HK-2 (cell line): ENCODE measurements at regions not wholly inside any gene's neighbourhood (a gene's known extent, or its start where the extent isn't known, plus 50 kb on each side); places are given as distances from the start of the nearest gene placed in this dataset.
A peak's percentile ranks its signal among the peaks of the same experiment; 100 is the strongest.
"Not testable (repeated sequence)": the region's sequence is repeated elsewhere in the genome, so short reads cannot be mapped to it uniquely, and the experiment has no call there.

ENCODE experiments used
- DNase-seq: peaks from one replicate; pipeline ENCODE4 v3.0.0-alpha.2; 2018; ENCODE audit not compliant: unreplicated experiment

DNA sequence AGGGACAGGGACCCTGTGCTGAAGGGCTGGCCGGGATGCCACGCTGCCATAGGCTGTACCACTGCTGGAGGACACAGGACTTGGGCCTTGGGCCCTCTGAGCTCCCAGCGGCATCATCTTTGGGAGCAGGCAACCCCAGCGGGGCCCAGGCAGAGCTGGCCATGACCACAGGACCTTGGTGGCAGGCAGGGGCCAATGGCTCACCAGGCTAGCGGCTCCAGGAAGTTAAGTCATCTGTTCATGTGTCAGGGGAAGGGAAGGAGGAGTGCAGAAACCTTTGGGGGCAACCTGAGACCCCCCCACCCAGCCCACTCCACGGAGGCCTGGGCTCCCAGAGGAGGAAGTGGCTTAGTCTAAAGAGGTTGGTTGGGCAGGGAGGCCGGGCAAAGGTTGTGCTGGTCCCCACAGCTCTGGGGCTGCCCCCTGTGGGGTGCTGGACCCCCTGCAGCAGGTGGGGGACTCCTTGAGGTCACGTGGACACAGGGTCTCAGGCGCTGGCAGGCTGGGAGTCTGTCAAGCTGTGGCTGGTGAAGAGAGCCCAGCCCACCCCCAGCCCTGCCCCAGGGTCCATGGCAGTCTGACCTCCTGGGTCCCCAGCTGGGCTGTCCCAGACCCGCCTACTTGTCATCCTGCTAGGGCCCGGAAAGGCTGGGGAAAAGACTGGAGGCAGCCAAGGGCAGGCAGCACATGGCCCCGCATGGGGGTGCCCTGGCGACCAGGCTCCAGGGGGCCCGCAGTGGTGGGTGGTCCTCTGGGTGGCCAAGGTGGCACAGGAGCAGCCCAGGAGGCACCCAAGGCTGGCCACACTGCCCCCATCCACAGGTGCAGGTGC, 184.3 kb downstream of the IGLL1 start:
- DNase-seq: no peak

DNA sequence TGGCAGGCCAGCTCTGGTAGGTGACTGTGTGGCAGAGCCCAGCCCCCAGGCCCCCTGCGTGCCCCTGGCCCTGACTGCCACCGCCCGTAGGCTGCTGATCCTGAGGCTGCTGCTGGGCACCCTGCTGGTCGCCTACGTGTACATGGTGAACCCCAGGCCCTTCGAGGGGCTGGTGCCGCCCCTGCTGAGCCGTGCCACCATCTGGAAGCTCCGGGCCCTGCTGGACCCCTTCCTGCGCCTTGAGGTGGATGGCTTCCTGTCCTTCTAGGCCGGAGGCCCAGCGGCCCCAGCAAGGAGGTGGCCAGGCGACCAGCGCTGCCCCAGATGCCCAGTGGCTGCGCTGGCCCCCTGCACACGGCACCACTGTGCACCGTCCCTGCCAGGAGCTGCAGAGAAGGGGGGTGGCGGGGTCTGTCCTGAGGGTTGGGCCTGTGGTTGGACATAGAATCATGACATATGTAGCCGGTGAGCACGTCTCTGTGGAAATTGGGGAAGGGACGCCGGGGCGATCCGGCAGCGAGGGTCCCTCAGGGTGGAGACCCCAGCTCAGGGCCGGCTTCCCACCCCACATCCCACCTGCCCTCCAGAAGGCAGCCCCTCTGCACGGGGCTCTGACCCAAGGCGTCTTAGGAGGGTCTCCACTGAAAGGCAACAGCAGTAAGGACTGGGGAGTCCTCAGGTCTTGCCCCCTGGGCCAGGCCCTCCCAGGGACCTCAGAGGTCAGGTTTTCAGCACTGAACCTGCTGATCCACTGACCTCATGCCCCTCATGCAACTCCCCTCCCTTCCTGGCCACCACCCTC, 185.4 kb downstream of the IGLL1 start:
- DNase-seq: no peak

DNA sequence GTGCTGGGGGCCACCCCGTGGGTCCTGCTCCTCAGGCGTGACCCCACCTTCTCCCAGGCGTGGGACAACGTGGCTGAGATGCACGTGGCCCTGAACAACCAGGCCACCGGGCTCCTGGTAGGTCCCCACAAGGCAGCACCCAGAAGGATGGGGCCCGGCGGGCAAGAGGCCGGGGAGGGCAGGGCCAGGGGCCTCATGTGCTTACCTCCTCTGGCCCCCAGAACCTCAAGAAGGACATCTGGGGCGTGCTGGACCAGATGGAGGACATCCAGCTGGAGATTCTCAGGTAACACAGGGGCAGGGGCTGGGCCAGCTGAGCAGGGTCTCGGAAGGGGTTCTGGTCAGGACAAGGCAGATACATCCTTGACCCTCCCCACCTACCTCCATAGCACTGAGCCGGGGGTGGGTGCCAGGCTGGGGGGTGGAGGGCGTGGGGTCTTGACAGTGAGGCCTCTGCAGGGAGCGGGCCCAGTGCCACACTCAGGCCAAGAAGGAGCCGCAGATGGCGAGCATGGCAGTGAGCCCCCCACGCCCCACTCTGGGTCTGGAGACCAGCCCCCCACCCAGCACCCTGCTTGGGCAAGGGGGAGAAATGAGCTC, 186.3 kb downstream of the IGLL1 start:
- DNase-seq: no peak

DNA sequence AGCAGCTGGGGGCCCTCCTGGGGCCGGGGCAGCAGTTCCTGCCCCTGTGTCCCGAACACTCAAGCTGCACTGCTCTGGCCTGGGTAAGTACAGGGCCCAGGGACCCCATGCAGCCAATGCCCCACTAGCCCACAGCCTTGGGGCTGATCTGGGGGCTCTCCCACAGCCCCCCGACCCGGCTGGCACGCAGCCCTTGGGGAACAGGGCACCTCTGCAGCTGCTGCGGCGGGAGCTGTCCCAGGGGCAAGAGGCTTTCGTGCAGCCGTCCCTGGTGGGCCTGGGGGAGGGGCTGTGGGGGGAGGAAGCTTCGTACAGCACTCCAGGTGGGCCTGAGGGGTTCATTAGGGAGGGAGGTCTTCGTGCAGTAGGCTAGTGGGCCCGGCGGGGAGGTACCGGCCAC, 186.9 kb downstream of the IGLL1 start:
- not testable (repeated sequence) for DNase-seq

DNA sequence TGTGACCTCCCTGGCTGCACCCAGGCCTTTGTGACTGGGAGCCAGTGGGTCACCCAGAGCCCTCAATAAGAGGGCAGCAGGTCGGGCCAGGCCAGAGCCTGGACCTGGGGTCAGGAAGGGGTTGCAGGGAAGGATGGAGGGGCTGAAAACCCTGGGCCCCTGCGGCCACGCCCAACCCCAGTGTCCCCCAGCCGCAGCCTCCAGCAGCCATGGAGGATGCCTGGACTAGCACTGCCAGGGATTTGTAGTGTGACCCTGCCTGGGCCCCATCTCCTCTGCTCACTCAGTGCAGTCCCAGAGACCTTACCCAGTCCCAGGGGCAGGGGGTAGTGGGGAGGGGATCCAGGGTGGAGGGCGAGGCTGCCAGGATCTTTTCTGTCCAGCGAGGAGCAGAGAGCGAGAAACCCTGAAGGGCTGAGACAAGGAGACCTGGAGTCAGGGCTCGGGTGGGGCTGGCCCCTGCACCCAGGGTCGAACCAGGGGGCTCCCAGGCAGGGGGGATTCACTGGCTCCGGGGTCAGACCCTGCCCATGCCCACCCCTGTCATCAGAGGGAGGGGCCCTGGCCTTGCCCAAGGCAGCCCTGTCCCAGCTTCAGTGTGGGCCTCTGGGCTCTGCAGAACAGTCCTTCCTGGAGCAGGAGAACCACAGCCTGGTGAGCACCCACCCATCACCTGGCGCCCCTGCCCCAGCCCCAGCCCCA, 187.5 kb downstream of the IGLL1 start:
- no peak for DNase-seq

DNA sequence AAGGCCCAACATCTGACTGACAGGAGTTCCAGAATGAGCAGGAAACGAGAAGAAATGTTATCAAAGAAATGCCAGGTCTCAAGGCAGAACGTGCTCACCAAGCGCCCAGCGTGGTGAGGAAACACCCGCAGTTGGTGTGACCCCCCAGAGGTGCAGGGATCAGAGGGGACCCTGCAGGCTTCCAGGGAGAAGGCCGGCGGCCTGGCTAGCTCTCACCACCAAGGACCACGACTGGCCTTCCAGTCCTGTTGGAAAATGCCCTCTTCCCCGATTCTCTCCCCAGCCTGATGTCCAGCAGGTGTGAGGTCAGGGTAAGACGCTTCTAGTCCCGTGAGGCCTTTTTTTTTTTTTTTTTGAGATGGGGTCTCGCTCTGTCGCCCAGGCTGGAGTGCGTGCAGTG, 189.1 kb downstream of the IGLL1 start:
- DNase-seq: no peak

DNA sequence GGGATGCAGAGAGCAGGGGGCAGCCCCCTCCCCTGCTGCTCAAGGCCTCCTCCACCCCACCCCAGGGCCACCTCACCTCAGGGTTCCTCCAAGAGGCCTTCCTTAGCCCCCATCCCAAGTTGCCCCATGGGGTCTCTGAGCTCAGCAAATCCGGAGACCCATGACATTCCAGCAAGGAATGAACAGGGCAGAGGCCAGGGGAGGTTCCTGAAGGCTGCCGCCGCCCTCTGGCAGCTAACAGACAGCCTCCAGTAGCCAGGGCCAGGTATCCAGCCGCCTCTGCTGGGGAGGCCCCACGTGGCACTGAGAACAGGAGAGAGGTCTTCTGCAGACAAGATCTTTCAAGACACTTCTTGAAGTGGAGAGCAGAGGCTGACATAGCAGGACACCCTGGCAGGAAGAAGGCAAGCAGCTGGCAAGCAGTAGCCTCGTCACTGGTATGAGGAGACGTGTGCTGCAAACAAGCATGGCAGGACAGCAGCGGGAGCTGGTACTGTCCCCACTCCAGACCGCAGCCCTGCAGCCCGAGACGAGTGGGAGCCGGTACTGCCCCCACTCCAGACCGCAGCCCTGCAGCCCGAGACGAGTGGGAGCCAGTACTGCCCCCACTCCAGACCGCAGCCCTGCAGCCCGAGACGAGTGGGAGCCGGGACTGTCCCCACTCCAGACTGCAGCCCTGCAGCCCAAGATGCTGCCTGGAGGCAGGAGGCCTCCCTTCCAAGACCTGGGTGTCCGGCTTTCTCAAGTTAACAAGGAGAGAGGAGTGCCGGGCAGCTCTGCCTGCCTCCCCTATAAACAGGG, 190.6 kb downstream of the IGLL1 start:
- no peak for DNase-seq

DNA sequence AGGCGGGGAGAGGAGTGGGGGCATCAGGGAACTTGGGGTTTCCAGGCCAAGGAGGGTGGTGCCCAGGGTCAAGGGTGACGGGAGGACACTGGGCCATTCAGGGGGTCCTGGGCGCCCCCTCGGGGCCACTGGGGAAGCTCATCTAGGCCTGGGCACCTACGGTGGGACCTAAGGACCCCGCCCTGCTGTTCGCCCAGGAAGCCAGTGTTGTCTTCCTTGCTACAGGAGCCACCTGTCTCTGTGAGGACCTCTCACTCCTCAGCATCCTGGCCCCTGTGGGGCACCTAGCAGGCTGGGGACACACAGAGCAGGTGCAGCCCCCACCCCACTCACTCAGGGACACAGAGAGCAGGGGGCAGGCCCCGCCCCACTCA, 191.6 kb downstream of the IGLL1 start:
- DNase-seq: no peak

DNA sequence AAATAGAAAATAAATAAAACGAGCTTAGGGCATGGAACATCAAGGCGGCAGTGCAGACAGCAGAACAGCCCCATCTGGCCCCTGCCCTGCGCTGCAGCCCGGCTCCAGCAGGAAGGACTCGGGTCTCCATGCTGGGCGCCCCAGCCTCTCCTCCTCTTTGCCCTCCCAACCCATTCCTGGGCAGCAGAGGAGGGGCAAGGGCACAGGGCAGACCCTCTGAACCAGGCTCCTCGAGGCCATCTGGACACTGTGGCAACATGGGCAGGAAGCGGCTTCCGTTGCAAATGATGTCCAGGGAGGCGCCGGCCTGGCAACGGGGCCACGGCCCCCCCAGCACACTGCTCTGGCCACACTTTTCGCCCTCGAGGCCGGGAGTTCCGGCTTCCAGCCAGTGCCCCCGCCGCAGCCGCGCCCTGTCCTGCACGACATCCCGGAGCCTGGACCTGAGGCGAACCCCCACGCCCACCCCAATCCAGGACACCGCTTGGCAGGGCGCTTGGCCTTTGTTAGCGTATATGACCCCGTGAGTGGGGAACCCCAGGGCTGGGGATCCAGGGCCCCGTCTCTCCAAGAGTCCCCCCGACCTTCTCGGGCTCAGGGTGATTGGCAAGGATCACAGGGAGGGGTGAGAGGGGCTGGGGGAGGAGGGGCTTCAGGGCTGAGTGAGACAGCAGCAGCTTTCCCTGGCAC, 192.1 kb downstream of the IGLL1 start:
- DNase-seq: no peak

DNA sequence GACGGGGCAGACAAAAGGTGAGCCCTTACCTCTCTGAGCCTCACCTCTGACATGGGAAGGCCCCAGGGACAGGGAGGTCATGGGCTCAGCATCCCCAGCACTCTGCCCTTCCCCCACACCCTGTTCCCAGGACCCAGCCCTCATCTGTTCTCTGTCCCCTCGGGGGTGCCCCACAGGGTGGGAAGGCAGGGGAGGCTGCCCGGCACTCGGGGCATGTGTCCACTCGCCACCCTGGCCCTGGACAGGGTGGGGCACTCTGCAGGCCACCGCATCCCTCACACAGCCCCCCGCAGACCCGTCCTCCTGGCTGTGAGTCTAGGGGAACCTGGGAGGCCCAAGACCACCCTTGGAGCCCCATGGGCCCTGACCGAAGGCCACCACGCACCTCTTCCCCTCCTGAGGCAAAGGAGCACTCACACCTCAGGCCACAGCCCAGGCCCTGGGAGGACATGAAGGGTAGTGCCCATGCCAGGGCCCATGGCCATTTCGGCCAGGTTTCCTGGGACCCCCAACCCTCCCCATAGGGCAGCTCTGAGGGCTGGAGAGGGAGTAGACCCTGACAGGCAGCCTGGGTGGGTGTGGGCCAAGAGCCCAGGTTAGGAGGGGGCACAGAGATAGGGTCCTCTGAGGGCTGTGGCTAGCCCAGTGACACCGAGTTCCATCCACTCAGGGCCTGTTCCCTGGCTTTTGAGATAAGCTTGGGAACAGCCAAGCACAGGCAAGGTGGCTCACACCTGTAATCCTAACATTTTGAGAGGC, 193.1 kb downstream of the IGLL1 start:
- no peak for DNase-seq

DNA sequence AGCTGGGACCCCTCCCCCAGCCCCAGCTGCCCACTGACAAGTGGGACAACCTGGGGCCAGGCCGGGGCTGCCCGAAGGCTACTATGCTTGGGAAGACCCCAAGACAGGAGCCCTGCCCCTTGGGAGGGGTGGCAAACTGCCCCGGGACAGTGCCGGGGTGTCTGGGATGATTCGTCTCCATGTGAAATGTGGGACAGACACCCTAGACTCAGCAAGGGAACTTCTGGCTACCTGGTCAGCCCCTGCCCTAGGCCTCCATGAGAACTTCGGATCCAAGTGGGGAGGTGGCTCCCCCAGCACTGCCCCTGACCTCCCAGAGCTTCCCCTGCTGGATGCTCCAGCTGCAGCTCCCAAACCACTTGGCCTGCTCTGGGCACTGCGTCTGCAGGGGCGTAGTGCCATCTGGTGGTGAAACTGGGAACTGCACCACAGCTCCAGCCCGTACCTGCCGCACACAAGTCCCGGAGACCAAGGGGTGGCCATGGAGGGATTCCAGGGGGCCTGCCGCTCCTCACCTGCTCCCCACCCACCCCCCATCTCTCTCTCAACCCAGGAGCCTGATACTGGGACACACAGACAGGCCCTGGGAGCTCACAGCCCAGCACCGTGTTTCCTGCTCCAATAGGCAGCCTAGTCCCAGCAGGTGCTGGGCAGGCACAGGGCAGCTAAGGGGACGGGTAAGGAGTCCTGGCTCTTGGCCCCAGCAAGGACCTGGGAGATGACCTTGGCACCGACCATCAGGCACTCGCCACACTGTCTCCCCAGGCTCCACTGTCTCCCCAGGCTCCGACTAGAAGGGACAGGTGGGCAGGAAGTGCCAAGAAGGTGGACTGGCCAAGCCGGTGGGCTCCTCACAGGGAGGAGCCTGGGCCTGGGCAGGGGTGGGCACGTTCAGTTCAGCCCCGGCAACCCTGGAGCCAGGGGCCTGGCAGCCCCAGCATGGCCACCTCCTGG, 194.1 kb downstream of the IGLL1 start:
- peak; percentile 84 for DNase-seq

DNA sequence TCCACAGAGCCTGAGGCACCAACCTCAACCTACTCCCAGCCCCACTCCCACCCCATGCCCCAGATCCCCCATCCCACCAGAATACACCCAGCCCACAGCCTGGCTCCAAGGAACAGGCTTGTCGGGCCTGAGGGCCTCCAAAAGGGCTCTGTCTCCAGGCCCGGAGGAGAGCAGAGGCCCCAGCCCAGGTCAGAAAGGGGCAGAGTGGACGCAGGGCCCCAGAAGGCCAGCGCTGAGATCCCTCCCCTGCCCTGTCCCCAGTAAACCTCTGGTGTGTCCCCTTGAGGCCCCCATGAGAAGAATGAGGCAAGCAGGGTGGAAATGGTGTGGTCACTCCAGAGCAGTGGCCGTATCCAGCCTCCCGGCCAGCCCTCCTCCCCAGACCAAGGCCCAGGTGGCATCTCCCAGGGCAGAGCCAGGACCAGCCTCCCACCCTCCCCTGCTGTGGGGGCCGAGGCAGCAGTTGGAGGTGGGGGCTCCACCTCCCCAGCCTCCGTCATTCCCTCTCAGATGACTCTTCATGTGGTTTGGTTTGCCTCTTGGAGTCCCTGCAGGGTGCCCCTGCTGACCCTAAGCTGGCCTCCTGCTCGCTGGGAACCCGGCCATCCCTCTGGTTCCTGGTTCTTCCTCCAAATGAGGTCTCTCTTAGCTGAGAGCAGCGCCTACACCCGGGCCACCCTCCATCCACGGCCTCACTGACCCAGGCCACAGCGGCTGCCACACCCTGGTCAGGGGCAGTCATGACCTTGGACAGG, 195.0 kb downstream of the IGLL1 start:
- no peak for DNase-seq

DNA sequence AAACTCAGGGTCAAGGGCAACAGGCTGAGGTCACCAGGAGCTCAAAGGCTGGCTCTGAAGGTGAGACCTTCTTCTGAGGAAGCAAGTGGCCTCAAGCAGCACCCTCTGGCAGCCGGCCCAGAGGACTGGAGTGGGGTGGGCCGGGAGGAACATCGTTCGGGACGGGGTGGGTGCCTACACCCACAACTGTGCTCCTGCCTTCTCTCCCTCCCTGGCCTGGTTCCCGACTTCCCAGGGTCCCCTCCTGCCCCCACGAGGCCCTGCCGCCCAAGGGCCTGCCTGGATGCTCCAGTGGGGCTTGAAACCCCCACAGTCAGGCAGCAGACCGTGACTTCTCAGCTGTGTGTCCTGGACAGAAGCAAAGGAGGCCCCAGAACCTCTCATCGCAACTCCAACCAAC, 195.7 kb downstream of the IGLL1 start:
- no peak for DNase-seq

DNA sequence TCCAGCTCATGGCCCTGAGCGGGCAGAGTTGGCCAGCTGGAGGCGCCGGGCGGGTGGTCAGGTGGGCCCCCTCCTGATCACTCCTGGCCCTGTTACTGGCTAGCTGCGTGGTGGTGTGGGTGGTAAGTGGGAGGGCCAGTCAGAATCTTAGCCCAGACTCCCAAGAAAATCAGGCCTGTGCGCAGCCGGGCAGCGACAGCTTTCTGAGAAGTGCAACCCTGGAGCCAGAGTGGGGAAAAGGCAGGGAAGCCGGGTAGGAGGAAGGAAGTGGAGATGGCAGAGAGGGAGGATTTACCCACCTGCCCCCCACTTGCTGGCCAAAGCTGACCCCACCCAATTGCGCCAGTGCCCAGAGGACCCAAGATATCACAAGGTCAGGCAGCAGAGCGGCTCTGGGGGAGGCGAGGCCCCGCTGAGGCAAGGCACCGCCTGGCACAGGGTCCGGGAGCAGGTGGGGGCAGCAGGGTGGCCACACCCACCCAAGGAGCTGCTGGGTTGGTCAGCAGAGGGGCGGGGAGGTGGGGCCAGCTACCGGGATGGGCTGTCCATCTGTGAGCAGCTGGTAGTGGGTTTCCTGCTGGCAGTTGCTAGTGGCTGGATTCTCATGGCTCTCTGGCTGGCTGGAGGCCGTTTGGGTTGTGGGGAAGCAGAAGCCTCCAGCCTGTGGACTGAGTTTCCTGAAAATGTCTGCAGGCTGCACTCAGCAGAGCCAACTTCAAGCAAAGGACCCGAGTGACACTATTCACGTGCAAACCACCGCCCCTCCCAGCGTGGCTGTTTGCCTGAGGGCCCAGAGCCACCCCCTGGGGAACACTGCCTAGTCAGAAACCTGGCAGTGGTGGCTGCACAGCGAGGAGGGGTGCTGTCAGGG, 196.4 kb downstream of the IGLL1 start:
- no peak for DNase-seq

DNA sequence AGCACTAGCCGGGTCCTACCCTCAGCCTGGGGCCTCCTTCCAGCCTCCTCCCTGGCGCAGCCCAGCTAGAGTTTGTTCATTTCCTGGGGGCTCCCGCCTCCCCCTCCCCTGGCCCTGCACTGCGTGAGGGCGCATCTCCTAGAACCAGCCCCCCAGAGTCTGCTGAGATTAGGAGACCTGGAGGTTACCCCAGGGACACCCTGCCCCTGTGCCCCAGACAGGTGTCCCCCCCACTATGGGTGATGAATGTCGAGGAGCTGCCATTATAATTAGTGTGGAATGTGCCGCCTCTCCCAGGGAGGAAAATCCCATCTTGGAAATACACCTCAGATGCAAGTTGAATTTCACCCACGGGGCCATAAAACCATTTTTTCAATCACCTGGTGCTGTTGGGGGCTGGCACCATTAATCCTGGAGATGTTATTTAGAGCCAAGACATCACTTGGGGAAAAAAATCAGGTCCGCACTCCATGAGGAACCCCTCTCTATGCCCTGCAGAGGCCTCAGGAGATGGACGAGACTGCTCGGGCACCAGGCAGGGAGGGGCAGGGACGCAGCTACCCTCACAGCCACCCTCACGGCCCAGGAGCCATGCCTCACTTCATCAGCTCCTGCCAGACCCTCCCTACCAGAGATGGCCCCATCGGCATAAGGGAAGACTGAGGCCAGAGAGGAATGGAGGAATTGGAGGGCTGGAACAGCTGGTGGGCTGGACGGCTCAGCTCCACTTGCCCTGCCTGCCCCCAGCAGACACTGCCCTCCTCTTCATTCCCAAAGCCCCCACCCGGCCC, 197.5 kb downstream of the IGLL1 start:
- DNase-seq: no peak
